ENCODE measurements at regions not wholly inside any gene's neighbourhood (a gene's known extent, or its start where the extent isn't known, plus 50 kb on each side); places are given as distances from the start of the nearest gene placed in this dataset.

GRCh38 chr7:51590746-51591145, 274.1 kb upstream of the COBL start:
- TF ChIP-seq, protein P1, sequence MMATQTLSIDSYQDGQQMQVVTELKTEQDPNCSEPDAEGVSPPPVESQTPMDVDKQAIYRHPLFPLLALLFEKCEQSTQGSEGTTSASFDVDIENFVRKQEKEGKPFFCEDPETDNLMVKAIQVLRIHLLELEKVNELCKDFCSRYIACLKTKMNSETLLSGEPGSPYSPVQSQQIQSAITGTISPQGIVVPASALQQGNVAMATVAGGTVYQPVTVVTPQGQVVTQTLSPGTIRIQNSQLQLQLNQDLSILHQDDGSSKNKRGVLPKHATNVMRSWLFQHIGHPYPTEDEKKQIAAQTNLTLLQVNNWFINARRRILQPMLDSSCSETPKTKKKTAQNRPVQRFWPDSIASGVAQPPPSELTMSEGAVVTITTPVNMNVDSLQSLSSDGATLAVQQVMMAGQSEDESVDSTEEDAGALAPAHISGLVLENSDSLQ (IDR thresholded peaks at IDR 0.05) = no peak
- no peak for TF ChIP-seq SUZ12 (IDR thresholded peaks at IDR 0.05)
- TF ChIP-seq LEF1 (IDR thresholded peaks at IDR 0.05; ENCODE audit: borderline replicate concordance) = no peak
- TF ChIP-seq ARNT (IDR thresholded peaks at IDR 0.05) = no peak
- no peak for TF ChIP-seq L3MBTL2 (conservative IDR thresholded peaks at IDR 0.05)
- POLR2A ChIA-PET = no interaction called here
- no peak for DNase-seq (ENCODE audit: extremely low spot score)
- CTCF ChIA-PET = no interaction called here

GRCh38 chr7:51589111-51589510, 272.5 kb upstream of the COBL start:
- DNase-seq (ENCODE audit: extremely low spot score) = no peak
- ChIA-PET POLR2A (no interaction called here), CTCF (no interaction called here)
- TF ChIP-seq CTBP1 (IDR thresholded peaks at IDR 0.05; ENCODE audit: borderline replicate concordance) (no peak), TARDBP (IDR thresholded peaks at IDR 0.05) (no peak), SUZ12 (IDR thresholded peaks at IDR 0.05) (no peak), LEF1 (IDR thresholded peaks at IDR 0.05; ENCODE audit: borderline replicate concordance) (no peak), FOXM1 (IDR thresholded peaks at IDR 0.05; ENCODE audit: borderline replicate concordance) (no peak), HDGF (IDR thresholded peaks at IDR 0.05; ENCODE audit: borderline replicate concordance) (no peak), ARNT (IDR thresholded peaks at IDR 0.05) (no peak), FOXA1 (IDR thresholded peaks at IDR 0.05) (no peak), L3MBTL2 (conservative IDR thresholded peaks at IDR 0.05) (no peak), ZNF384 (IDR thresholded peaks at IDR 0.05) (no peak), BHLHE40 (IDR thresholded peaks at IDR 0.05; ENCODE audit: borderline replicate concordance) (no peak), FOXK2 (IDR thresholded peaks at IDR 0.05) (no peak), NFRKB (IDR thresholded peaks at IDR 0.05) (no peak), ELF4 (IDR thresholded peaks at IDR 0.05) (no peak), SP1 (IDR thresholded peaks at IDR 0.05) (no peak)
- TF ChIP-seq, protein P1 (IDR thresholded peaks at IDR 0.05) = no peak

DNA sequence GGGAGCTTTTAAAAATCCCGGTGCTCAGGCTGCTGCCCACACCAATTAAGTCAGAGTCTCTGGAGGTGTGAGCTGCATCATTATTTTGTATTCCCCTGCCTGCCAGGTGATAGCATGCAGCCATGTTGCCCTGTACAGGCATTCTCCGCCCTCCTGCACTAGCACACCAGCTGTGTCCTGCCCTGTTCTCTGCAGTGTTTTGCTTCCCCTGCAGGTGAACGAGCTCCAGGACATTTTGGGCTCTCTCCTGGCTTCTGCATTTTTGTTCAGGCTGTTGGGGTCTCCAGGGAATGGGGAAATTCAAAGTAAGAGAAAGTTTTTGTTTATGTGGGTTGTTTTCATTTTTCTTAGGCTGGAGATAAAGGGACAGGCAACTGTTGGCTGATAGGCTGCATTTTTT, 271.0 kb upstream of the COBL start:
- ChIA-PET POLR2A (no interaction called here), CTCF (no interaction called here)
- TF ChIP-seq NFRKB (IDR thresholded peaks at IDR 0.05) = no peak
- TF ChIP-seq SP1 (IDR thresholded peaks at IDR 0.05) = no peak
- TF ChIP-seq, protein P1 (IDR thresholded peaks at IDR 0.05) = no peak
- TF ChIP-seq ZNF384 (IDR thresholded peaks at IDR 0.05) = no peak
- no peak for TF ChIP-seq SUZ12 (IDR thresholded peaks at IDR 0.05)
- DNase-seq (ENCODE audit: extremely low spot score) = no peak

DNA sequence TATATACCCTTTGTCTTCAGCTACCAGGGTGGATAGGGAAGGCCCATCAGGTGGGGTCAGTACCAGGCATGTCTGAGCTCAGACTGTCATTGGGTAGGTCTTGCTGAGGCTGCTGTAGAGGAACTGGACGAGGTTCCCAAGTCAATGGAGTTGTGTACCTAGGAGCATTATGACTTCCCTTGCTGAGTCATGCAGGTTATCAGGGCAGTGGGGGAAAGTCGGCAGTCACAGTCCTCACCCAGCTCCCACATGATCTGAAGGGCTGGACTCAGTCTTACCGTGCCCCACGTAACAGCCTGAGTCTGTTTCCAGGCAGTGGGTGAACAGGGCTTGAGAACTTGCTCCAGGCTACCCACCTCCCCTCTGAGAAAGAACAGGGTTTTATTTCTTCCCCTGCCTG, 260.8 kb upstream of the COBL start:
- TF ChIP-seq CTBP1 (IDR thresholded peaks at IDR 0.05; ENCODE audit: borderline replicate concordance) = no peak
- TF ChIP-seq ARNT (IDR thresholded peaks at IDR 0.05) = no peak
- TF ChIP-seq FOXA1 (IDR thresholded peaks at IDR 0.05) = no peak
- TF ChIP-seq, protein P1 (IDR thresholded peaks at IDR 0.05) = no peak
- no peak for TF ChIP-seq SUZ12 (IDR thresholded peaks at IDR 0.05)
- no peak for TF ChIP-seq NFRKB (IDR thresholded peaks at IDR 0.05)
- no peak for TF ChIP-seq FOXK2 (IDR thresholded peaks at IDR 0.05)
- TF ChIP-seq ZNF384 (IDR thresholded peaks at IDR 0.05) = no peak
- no peak for TF ChIP-seq BHLHE40 (IDR thresholded peaks at IDR 0.05; ENCODE audit: borderline replicate concordance)
- no peak for TF ChIP-seq SP1 (IDR thresholded peaks at IDR 0.05)
- TF ChIP-seq ELF4 (IDR thresholded peaks at IDR 0.05) = no peak
- no peak for TF ChIP-seq HDGF (IDR thresholded peaks at IDR 0.05; ENCODE audit: borderline replicate concordance)
- no peak for TF ChIP-seq LEF1 (IDR thresholded peaks at IDR 0.05; ENCODE audit: borderline replicate concordance)
- TF ChIP-seq TARDBP (IDR thresholded peaks at IDR 0.05) = no peak
- DNase-seq (ENCODE audit: extremely low spot score) = no peak
- POLR2A ChIA-PET = no interaction called here
- CTCF ChIA-PET = no interaction called here

DNA sequence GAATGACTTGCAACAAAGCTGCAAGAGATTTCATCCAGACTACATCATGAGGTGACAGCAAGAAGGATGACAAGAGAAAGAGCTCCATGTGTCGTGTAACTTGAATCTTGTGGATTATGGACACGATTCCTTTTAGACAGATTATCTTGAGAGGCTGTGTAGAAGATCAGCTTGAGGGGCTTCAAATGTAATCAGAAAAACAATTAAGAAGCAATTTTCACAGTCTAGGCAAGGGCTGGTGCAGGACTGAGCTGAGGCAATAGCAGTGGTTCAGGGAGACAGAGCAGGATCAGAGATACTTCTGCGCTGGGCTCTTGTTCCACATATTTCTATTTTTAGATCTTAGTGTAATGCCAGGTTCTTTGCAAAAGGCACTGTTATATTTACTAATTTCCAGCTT, 253.0 kb upstream of the COBL start:
- ChIA-PET CTCF (no interaction called here), POLR2A (no interaction called here)
- no peak for TF ChIP-seq L3MBTL2 (conservative IDR thresholded peaks at IDR 0.05)
- no peak for TF ChIP-seq SP1 (IDR thresholded peaks at IDR 0.05)
- TF ChIP-seq ARNT (IDR thresholded peaks at IDR 0.05) = no peak
- no peak for TF ChIP-seq FOXM1 (IDR thresholded peaks at IDR 0.05; ENCODE audit: borderline replicate concordance)
- TF ChIP-seq HDGF (IDR thresholded peaks at IDR 0.05; ENCODE audit: borderline replicate concordance) = no peak
- no peak for TF ChIP-seq NFRKB (IDR thresholded peaks at IDR 0.05)
- TF ChIP-seq FOXA1 (IDR thresholded peaks at IDR 0.05) = no peak
- no peak for TF ChIP-seq BHLHE40 (IDR thresholded peaks at IDR 0.05; ENCODE audit: borderline replicate concordance)
- no peak for TF ChIP-seq FOXK2 (IDR thresholded peaks at IDR 0.05)
- no peak for TF ChIP-seq CTBP1 (IDR thresholded peaks at IDR 0.05; ENCODE audit: borderline replicate concordance)
- no peak for TF ChIP-seq ELF4 (IDR thresholded peaks at IDR 0.05)
- TF ChIP-seq, protein P1 (IDR thresholded peaks at IDR 0.05) = no peak
- TF ChIP-seq TARDBP (IDR thresholded peaks at IDR 0.05) = no peak
- no peak for TF ChIP-seq SUZ12 (IDR thresholded peaks at IDR 0.05)
- no peak for TF ChIP-seq LEF1 (IDR thresholded peaks at IDR 0.05; ENCODE audit: borderline replicate concordance)
- TF ChIP-seq ZNF384 (IDR thresholded peaks at IDR 0.05) = no peak
- DNase-seq (ENCODE audit: extremely low spot score) = no peak

All from HEK293T (cell line).